Erythroblast (primary cell): ENCODE measurements at regions not wholly inside any gene's neighbourhood (a gene's known extent, or its start where the extent isn't known, plus 50 kb on each side); places are given as distances from the start of the nearest gene placed in this dataset.
A peak's percentile ranks its signal among the peaks of the same experiment; 100 is the strongest.

Experiments
- DNase-seq, 2 experiments: peaks; one replicate each; lab custom pipeline; 2025; lab: John Stamatoyannopoulos, UW
- GATA1 ChIP-seq: IDR thresholded peaks from 2 replicates; pipeline ENCODE4 v1.6.1; 2011; ENCODE audit warnings: low read depth, mild to moderate bottlenecking, control low read depth, low read length, moderate library complexity
- POLR2A ChIP-seq: IDR thresholded peaks from 2 replicates; pipeline ENCODE4 v1.6.1; 2011; ENCODE audit warnings: mild to moderate bottlenecking, low read length

DNA sequence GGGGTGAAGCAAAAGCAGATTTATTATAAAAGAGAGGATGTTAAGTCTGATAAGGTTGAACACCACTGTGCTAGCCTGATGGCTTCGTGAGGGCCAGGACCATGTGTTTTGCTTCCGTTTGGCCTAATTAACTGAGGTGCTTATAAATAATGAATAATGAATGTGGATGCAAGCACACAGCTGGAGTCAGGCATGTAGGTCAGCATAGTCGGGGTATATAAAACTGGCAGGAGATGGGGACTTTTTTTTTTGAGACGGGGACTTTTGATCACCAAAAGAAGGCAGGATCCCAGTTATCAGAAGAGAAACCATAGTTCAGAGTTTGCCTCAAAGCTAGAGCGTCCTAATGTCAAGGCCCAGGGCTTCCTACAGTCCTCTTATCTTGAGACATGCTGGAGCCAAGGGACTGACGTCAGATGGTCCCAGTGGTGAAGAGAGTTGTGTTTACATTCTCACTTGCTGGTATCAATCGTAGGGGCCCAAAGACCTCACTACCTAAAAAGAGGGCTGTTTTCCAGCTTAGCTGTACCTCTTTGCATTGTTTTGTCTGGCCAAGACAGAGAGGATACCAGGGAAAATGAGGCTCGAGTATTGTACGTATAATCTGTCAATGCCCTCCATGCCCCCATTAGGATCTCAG lies 50.4 kb downstream of the RTL9 start:
- TF ChIP-seq POLR2A = no peak
- no peak for TF ChIP-seq GATA1
- peak; percentile 74 to 78 for DNase-seq

DNA sequence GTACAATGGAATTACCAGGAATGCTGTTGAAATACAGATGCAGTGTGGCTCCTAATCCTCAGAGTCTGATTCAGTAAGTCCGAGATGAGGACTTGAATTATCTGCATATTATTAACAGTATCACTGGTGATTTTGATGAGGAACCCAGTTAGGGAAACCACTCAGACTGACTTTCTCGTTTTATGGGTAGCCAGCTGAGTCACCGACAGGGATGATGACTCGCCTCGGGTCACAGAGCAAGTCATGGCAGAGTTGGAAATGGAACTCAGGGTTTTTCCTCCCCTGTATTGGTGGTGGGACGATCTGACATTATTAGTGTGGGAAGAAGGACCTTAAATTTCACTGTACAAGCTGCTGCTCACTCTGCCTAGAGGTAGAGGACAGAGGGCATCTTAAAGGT lies 51.3 kb downstream of the RTL9 start:
- no peak for TF ChIP-seq POLR2A
- no peak for TF ChIP-seq GATA1
- DNase-seq = peak; percentile 65 to 83

DNA sequence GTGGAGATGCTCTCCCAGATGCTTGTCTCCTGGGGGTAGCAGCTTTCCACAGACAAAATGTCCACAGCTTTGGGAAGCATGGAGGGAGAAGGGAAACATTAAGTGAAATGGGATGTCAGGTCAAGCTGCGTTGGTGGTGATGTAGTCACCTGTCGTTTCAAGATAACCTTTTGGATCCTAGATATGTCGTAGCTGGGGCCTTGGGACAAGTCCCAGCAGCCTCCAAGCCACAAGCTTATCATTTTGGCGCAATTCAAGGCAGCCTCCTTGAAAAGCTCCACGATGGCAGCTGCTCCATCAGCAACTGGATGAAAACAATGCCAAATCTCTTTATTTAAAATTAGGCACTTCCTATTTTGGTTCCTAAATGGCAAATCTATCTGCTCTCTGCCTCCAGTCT lies 52.0 kb downstream of the RTL9 start:
- peak; percentile 52 to 54 for DNase-seq
- TF ChIP-seq GATA1 = no peak
- no peak for TF ChIP-seq POLR2A

DNA sequence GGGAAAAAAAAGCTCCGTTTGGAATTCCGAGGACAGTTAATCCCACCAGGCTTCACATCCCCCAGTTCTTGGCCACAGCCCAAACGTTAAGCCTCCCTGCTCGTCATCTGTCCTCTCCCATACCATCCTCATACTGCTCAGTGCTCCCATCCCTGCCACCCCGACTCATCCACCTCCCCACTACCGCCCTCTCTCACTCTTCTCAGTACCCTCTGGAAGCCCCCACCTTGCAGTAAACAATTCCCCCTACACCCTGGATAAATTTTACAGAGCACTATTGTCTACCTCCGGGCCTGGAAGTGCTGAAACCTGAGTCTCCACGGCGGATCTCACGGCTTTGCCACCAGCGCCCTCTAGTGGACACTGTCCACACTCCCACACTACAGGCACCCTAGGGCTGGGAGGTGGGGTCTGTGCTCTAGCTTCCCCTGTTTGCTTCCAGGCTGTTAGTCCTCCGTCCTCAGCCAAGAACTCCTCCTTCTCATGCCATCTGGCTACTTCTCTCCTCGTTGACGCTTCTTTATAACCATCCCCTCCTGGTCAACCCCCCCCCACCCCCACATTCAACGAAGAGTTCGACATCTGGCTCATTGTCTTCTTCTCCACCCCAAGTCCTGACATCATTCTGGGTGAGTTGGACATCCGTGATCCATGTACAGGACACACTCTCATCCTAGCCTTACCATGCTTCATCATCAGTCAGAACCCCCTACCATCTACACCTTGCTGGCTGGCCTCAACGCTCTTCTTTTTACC lies 54.5 kb downstream of the RTL9 start:
- no peak for TF ChIP-seq POLR2A
- no peak for TF ChIP-seq GATA1
- DNase-seq = peak; percentile 76 to 88

DNA sequence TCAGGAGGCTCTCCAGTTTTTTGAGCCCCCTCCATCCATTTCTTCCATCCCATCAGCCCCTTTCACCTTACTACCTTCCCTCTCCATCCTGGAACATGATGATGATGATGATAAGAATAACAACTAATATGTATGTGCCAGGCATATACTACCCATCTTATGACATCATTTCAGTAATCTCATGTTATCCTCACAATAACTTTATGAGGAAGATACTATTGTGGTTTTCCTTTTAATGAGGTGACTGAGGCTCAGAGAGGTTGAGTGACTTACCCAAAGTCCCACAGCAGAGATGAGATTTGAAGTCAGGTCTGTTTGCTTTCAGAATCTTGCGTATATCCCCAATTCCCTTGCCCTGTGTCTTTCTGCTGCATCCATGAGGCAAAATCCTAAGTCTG lies 55.1 kb downstream of the RTL9 start:
- no peak for TF ChIP-seq POLR2A
- no peak for TF ChIP-seq GATA1
- no peak for DNase-seq

DNA sequence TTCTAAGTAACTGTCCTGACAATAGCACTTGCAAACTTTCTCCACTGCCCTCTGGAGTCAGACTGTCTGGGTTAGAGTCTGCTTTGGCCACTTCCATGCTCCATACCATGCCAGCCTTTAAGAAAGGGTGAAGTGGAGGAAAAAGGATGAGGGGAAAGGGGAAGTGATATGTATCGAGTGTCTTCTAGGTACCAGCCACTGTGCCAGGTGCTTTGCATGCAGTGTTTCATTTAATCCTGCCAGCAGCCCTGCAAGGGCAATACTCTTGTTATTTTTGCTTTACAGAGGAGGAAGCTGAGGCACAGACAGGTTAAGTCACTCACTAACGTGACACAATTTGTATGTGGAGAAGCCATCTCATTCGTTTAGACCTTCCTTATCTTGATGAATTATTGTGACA lies 55.6 kb downstream of the RTL9 start:
- TF ChIP-seq GATA1 = no peak
- TF ChIP-seq POLR2A = no peak
- DNase-seq = no peak

DNA sequence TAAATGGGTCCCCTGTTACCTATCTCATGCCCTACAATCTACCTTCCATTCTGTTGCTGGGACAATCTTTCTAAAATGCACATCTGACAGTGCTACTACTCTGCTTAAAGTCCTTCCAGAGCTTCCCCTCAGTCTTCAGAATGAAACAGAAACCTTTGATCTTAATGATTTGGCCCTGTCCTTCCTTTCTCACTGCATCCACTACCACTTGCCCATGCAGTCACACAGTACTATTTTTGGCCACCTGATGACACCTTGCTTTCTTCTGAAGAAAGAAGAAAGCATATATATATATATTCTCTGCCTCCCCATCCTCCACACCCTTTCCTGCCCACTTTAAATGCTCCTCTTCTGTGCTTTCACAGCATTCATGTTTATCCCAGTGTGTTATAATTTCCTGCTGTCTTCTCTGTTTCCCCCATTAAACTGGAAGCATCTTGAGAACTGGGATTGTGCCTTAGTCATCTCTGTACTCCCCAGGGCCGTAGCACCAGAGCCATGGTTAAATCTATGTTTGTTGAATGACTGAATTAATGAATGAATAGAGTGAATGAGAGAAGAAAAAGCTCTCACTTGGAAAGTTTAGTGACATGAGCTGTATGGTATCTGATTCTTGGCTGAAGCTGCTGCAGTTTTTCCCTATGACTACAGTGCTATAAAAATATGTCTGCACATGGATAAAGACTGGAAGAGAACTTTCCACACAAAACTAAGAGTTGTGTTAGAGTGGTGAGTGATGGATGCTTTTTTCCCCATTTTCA lies 56.2 kb downstream of the RTL9 start:
- no peak for DNase-seq
- no peak for TF ChIP-seq GATA1
- no peak for TF ChIP-seq POLR2A

DNA sequence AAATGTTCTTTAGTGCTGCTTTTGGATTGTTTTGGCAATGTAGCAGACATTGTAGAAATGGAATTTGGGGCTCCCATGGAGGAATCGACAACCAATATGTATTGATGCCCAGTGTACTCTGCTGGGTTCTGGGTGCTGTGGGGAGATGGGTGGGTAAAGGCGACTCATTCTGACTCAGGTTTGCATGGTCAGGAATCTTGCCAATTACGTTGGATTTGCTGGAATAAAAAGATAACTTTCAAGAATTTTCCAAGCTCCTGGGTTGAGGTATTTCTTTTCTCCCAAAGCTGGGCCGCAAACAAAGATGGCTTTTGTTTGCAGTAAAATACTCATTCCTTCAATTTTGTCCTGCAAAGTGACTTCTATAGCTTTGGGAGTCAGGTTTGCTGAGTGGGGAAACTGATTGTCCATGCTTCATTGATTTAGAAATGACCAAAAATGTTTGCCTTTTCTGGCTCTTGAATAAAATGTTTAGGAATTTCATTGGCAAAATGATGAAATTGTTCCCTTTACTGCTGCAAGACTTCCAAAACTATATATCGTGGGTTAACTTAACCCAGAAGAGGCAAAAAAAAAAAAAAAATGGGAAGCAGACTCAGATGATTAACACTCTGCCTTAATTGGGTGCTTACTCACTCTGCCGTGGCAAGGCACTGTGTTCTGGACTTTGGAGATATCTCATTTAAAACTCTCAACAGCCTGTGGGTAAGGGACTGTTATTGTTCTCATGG lies 57.0 kb downstream of the RTL9 start:
- TF ChIP-seq GATA1 (no peak), POLR2A (no peak)
- peak; percentile 5 to 30 for DNase-seq

DNA sequence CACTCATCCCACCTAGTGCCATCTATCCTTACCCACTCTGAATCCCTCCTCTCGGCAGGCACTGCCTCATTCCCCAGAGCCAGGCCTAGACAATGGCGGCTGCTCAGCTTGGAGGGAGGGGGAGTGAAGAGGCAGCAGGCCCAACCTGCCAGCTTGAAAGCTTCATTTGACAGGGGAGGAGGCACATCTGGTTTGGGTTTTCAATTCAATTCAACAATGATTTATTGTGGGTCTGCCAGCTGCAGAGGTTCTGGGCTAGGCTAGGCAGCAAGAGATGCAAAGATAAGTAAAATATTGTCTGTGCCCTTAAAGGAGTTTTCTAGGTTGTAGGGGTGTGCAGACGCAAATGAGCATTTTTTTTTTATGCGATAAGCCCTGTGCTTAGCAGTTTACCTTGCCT lies 58.5 kb downstream of the RTL9 start:
- DNase-seq = no peak
- TF ChIP-seq GATA1 (no peak), POLR2A (no peak)

DNA sequence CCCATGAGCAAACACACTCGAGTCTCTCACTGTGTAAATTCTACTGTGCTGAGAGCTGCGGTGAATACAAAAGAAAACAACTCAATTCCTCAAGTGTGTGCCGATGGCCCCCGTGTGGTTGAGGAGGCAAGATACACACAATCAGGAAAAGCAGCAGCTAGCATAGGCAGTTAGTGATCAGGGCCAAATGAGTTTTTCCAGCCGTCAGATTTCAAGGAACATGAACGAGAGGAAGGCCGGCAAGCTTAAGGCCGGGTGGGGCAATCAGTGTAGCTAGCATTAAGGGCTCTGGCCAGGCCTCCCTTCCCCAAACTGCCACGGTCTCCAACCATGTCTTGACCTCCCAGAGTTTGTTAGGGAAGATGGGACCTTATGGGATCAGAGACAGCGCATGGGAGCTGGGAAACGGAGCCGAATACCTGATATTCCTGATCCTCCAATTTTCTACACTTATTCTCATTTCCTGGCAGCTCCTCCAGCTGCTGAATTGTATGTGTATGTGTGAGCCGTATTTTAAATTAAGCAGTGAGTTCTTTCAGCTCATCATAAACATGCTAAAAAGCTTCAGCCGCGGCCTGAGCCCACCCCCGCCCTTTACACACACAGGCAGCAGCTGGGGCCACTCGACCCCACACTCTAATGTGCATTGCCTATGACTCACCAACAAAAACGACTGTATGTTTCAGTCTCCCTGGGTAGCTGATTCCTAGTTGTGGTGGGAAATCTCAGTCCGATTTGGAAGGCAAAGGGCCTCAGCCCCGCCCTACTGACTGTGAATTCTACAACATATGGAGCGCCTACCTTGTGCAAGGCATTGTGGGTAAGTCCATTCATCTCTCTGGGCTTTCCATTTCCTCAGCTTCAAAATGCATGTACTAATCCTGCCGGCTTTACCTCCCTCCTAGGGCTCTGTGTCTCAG lies 59.9 kb downstream of the RTL9 start:
- peak; percentile 41 to 52 for DNase-seq
- no peak for TF ChIP-seq POLR2A
- no peak for TF ChIP-seq GATA1

DNA sequence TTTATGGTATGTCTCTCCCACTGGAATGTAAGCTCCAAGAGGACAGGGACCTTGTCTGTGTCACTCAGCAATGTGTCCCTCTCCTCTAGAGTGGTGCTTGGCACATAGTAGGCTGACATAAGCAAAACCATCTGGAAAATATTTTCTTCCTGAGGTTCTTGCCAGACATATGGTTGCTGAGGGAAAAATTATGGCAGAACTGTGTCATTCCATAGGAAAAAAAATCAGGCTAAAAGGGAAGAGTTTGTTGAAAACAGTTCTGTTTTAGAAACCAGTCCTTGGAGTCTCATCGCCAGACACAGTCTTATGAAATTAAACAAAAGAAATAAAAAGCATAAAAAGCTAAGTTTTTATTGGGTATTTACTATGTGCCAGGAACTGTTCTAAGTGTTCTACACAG lies 60.9 kb downstream of the RTL9 start:
- no peak for DNase-seq

DNA sequence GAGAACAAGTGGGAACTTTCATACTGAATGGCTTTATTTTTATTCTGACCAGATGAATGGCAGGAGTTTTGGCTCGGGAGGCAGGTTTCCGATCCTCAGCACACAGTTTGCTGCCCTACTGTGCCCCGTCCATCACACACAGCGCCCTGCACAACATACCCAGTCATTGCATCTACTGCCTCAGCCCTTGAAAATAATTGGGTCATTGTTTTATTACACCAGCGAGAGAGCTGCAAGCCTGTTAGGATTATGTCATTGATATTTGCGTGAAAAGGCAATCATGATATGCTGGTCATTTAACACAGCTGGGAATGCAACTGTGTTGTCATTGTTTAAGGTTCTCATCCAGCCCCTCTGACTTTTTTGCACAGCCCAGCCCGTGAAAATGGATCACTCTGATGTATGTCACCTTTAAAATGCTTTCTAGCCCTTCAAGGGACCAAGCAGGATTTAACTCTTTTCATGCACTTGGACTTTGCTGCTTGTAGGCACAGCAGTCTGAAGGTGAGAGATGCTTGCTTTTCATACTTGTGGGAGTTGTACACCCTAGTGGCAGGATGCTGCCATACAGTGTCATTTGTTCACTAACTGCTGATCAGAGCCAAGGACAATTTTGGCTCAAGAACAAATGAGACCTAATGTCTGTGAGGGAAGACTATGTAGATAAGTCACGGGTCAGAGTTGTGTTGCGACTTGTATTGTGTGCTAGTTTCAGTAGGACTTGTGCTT lies 62.3 kb downstream of the RTL9 start:
- TF ChIP-seq GATA1 (no peak), POLR2A (no peak)
- DNase-seq = peak; percentile 29 to 49

More for the DNA sequence above, 60.9 kb downstream of the RTL9 start:
- TF ChIP-seq POLR2A (no peak), GATA1 (no peak)
